ENCODE measurements at regions not wholly inside any gene's neighbourhood (a gene's known extent, or its start where the extent isn't known, plus 50 kb on each side); places are given as distances from the start of the nearest gene placed in this dataset.
"Not testable (repeated sequence)": the region's sequence is repeated elsewhere in the genome, so short reads cannot be mapped to it uniquely, and the experiment has no call there.

GRCh38 chr2:194824450-194824849 is 832.6 kb upstream of the SLC39A10 start:
- intact Hi-C loops (cut with DNase I): no loop called here
- no peaks in the 10 kb centered on the region for H3K9me3 ChIP-seq (ENCODE audit: control insufficient read depth, low read length)
- no peak overlapping the region for H3K4me3 ChIP-seq (ENCODE audit: low read length in 2 of 2)
- H3K27me3 ChIP-seq (ENCODE audit: control insufficient read depth in 1 of 2, insufficient read depth in 2 of 2, low read length in 1 of 2): no peaks in the 10 kb centered on the region
- DNase-seq: no peak
- ATAC-seq (ENCODE audit: low FRiP score): no peak
- no peaks in the 10 kb centered on the region for H3K36me3 ChIP-seq (ENCODE audit: control insufficient read depth in 1 of 2, insufficient read depth in 2 of 2, low read length in 1 of 2)
- H3K27ac ChIP-seq (ENCODE audit: low read depth in 1 of 2, low read length in 2 of 2): no peak overlapping the region
- H3K4me1 ChIP-seq (ENCODE audit: control insufficient read depth in 1 of 2, insufficient read depth in 2 of 2, low read length in 2 of 2): no peaks in the 10 kb centered on the region
- WGBS, 2 donors: 70 to 75% methylated on average over 2 of the region's 2 CpGs

- Histone ChIP-seq H3K4me1 (ENCODE audit: control insufficient read depth in 1 of 2, insufficient read depth in 2 of 2, low read length in 2 of 2) (no peaks in the 10 kb centered on the region), H3K4me3 (ENCODE audit: low read length in 2 of 2) (no peak overlapping the region), H3K27me3 (ENCODE audit: control insufficient read depth in 1 of 2, insufficient read depth in 2 of 2, low read length in 1 of 2) (no peaks in the 10 kb centered on the region), H3K9me3 (ENCODE audit: control insufficient read depth, low read length) (no peaks in the 10 kb centered on the region), H3K27ac (ENCODE audit: low read depth in 1 of 2, low read length in 2 of 2) (no peak overlapping the region), H3K36me3 (ENCODE audit: control insufficient read depth in 1 of 2, insufficient read depth in 2 of 2, low read length in 1 of 2) (no peaks in the 10 kb centered on the region)
- no peak for ATAC-seq (ENCODE audit: low FRiP score)
- intact Hi-C loops (cut with DNase I): no loop called here
- 87 to 89% methylated on average over 5 of the region's 5 CpGs for WGBS, 2 donors
- no peak for DNase-seq
These were observed 834.4 kb upstream of the SLC39A10 start for GRCh38 chr2:194822657-194823056.

GRCh38 chr2:194822097-194822496 is 834.9 kb upstream of the SLC39A10 start:
- H3K4me3 ChIP-seq (ENCODE audit: low read length in 2 of 2): no peak overlapping the region
- DNase-seq: no peak
- 0% methylated on average over 1 of the region's 1 CpG for WGBS, 2 donors
- no peak for ATAC-seq (ENCODE audit: low FRiP score)
- no peak overlapping the region for H3K27ac ChIP-seq (ENCODE audit: low read depth in 1 of 2, low read length in 2 of 2)
- intact Hi-C loops (cut with DNase I): no loop called here
- no peaks in the 10 kb centered on the region for H3K36me3 ChIP-seq (ENCODE audit: control insufficient read depth in 1 of 2, insufficient read depth in 2 of 2, low read length in 1 of 2)
- no peaks in the 10 kb centered on the region for H3K4me1 ChIP-seq (ENCODE audit: control insufficient read depth in 1 of 2, insufficient read depth in 2 of 2, low read length in 2 of 2)
- H3K27me3 ChIP-seq (ENCODE audit: control insufficient read depth in 1 of 2, insufficient read depth in 2 of 2, low read length in 1 of 2): no peaks in the 10 kb centered on the region
- no peaks in the 10 kb centered on the region for H3K9me3 ChIP-seq (ENCODE audit: control insufficient read depth, low read length)

- no peaks in the 10 kb centered on the region for H3K27me3 ChIP-seq (ENCODE audit: control insufficient read depth in 1 of 2, insufficient read depth in 2 of 2, low read length in 1 of 2)
- no peak overlapping the region for H3K4me3 ChIP-seq (ENCODE audit: low read length in 2 of 2)
- no peaks in the 10 kb centered on the region for H3K4me1 ChIP-seq (ENCODE audit: control insufficient read depth in 1 of 2, insufficient read depth in 2 of 2, low read length in 2 of 2)
- intact Hi-C loops (cut with DNase I): no loop called here
- H3K27ac ChIP-seq (ENCODE audit: low read depth in 1 of 2, low read length in 2 of 2): no peak overlapping the region
- no peak for DNase-seq
- ATAC-seq (ENCODE audit: low FRiP score): no peak
- no peaks in the 10 kb centered on the region for H3K36me3 ChIP-seq (ENCODE audit: control insufficient read depth in 1 of 2, insufficient read depth in 2 of 2, low read length in 1 of 2)
- H3K9me3 ChIP-seq (ENCODE audit: control insufficient read depth, low read length): no peaks in the 10 kb centered on the region
These were observed 837.7 kb upstream of the SLC39A10 start for GRCh38 chr2:194819367-194819766.

GRCh38 chr2:194815475-194815874 is 841.6 kb upstream of the SLC39A10 start:
- intact Hi-C loops (cut with DNase I): no loop called here

GRCh38 chr2:194802589-194802988 is 854.4 kb upstream of the SLC39A10 start:
- H3K27me3 ChIP-seq (ENCODE audit: control insufficient read depth in 1 of 2, insufficient read depth in 2 of 2, low read length in 1 of 2): no peaks in the 10 kb centered on the region
- no peak overlapping the region for H3K4me3 ChIP-seq (ENCODE audit: low read length in 2 of 2)
- H3K9me3 ChIP-seq (ENCODE audit: control insufficient read depth, low read length): no peaks in the 10 kb centered on the region
- no peak overlapping the region for H3K27ac ChIP-seq (ENCODE audit: low read depth in 1 of 2, low read length in 2 of 2)
- no peaks in the 10 kb centered on the region for H3K4me1 ChIP-seq (ENCODE audit: control insufficient read depth in 1 of 2, insufficient read depth in 2 of 2, low read length in 2 of 2)
- ATAC-seq (ENCODE audit: low FRiP score) (no peak), DNase-seq (no peak)
- WGBS, 2 donors: 47 to 52% methylated on average over 1 of the region's 1 CpG
- intact Hi-C loops (cut with DNase I): no loop called here
- H3K36me3 ChIP-seq (ENCODE audit: control insufficient read depth in 1 of 2, insufficient read depth in 2 of 2, low read length in 1 of 2): no peaks in the 10 kb centered on the region

More at GRCh38 chr2:194815475-194815874, 841.6 kb upstream of the SLC39A10 start:
- no peak for ATAC-seq (ENCODE audit: low FRiP score)
- Histone ChIP-seq H3K27ac (ENCODE audit: low read depth in 1 of 2, low read length in 2 of 2) (no peak overlapping the region), H3K4me3 (ENCODE audit: low read length in 2 of 2) (no peak overlapping the region), H3K27me3 (ENCODE audit: control insufficient read depth in 1 of 2, insufficient read depth in 2 of 2, low read length in 1 of 2) (no peaks in the 10 kb centered on the region), H3K4me1 (ENCODE audit: control insufficient read depth in 1 of 2, insufficient read depth in 2 of 2, low read length in 2 of 2) (no peaks in the 10 kb centered on the region), H3K36me3 (ENCODE audit: control insufficient read depth in 1 of 2, insufficient read depth in 2 of 2, low read length in 1 of 2) (no peaks in the 10 kb centered on the region), H3K9me3 (ENCODE audit: control insufficient read depth, low read length) (no peaks in the 10 kb centered on the region)
- no peak for DNase-seq

GRCh38 chr2:194787071-194787470 is 870.0 kb upstream of the SLC39A10 start:
- H3K27me3 ChIP-seq (ENCODE audit: control insufficient read depth in 1 of 2, insufficient read depth in 2 of 2, low read length in 1 of 2); intact Hi-C loops (cut with DNase I); H3K36me3 ChIP-seq (ENCODE audit: control insufficient read depth in 1 of 2, insufficient read depth in 2 of 2, low read length in 1 of 2); ATAC-seq (ENCODE audit: low FRiP score); DNase-seq; H3K27ac ChIP-seq (ENCODE audit: low read depth in 1 of 2, low read length in 2 of 2); H3K9me3 ChIP-seq (ENCODE audit: control insufficient read depth, low read length); H3K4me3 ChIP-seq (ENCODE audit: low read length in 2 of 2); H3K4me1 ChIP-seq (ENCODE audit: control insufficient read depth in 1 of 2, insufficient read depth in 2 of 2, low read length in 2 of 2): not testable (repeated sequence)
- 95 to 97% methylated on average over 2 of the region's 2 CpGs for WGBS, 2 donors

GRCh38 chr2:194771394-194771793 is 885.6 kb upstream of the SLC39A10 start:
- H3K27me3 ChIP-seq (ENCODE audit: control insufficient read depth in 1 of 2, insufficient read depth in 2 of 2, low read length in 1 of 2); DNase-seq; H3K9me3 ChIP-seq (ENCODE audit: control insufficient read depth, low read length); H3K4me3 ChIP-seq (ENCODE audit: low read length in 2 of 2); H3K4me1 ChIP-seq (ENCODE audit: control insufficient read depth in 1 of 2, insufficient read depth in 2 of 2, low read length in 2 of 2); intact Hi-C loops (cut with DNase I); H3K27ac ChIP-seq (ENCODE audit: low read depth in 1 of 2, low read length in 2 of 2); H3K36me3 ChIP-seq (ENCODE audit: control insufficient read depth in 1 of 2, insufficient read depth in 2 of 2, low read length in 1 of 2); ATAC-seq (ENCODE audit: low FRiP score): not testable (repeated sequence)
- WGBS, 2 donors: 84 to 91% methylated on average over 2 of the region's 2 CpGs

- Histone ChIP-seq H3K4me3 (ENCODE audit: low read length in 2 of 2) (no peak overlapping the region), H3K4me1 (ENCODE audit: control insufficient read depth in 1 of 2, insufficient read depth in 2 of 2, low read length in 2 of 2) (no peaks in the 10 kb centered on the region), H3K27me3 (ENCODE audit: control insufficient read depth in 1 of 2, insufficient read depth in 2 of 2, low read length in 1 of 2) (no peaks in the 10 kb centered on the region), H3K27ac (ENCODE audit: low read depth in 1 of 2, low read length in 2 of 2) (no peak overlapping the region), H3K9me3 (ENCODE audit: control insufficient read depth, low read length) (no peaks in the 10 kb centered on the region), H3K36me3 (ENCODE audit: control insufficient read depth in 1 of 2, insufficient read depth in 2 of 2, low read length in 1 of 2) (no peaks in the 10 kb centered on the region)
- ATAC-seq (ENCODE audit: low FRiP score) (no peak), DNase-seq (no peak)
- intact Hi-C loops (cut with DNase I): no loop called here
These were observed 888.0 kb upstream of the SLC39A10 start for GRCh38 chr2:194769030-194769429.

All from aorta (tissue), 5 donors.